ENCODE measurements at regions not wholly inside any gene's neighbourhood (a gene's known extent, or its start where the extent isn't known, plus 50 kb on each side); places are given as distances from the start of the nearest gene placed in this dataset.

- H3K27ac ChIP-seq = no peak overlapping the region
- peaks cover 0 to 5% (median 0%) of the 10 kb centered on the region in 4 donors for H3K9me3 ChIP-seq
- H3K4me3 ChIP-seq = no peak overlapping the region
- no peaks in the 10 kb centered on the region for H3K27me3 ChIP-seq
- no peak for DNase-seq (ENCODE audit: low spot score in 2 of 2)
- H3K36me3 ChIP-seq = no peaks in the 10 kb centered on the region
- WGBS, 2 donors = 82 to 89% methylated on average over 9 of the region's 9 CpGs
- TF ChIP-seq, protein P1, sequence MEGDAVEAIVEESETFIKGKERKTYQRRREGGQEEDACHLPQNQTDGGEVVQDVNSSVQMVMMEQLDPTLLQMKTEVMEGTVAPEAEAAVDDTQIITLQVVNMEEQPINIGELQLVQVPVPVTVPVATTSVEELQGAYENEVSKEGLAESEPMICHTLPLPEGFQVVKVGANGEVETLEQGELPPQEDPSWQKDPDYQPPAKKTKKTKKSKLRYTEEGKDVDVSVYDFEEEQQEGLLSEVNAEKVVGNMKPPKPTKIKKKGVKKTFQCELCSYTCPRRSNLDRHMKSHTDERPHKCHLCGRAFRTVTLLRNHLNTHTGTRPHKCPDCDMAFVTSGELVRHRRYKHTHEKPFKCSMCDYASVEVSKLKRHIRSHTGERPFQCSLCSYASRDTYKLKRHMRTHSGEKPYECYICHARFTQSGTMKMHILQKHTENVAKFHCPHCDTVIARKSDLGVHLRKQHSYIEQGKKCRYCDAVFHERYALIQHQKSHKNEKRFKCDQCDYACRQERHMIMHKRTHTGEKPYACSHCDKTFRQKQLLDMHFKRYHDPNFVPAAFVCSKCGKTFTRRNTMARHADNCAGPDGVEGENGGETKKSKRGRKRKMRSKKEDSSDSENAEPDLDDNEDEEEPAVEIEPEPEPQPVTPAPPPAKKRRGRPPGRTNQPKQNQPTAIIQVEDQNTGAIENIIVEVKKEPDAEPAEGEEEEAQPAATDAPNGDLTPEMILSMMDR (IDR thresholded peaks at IDR 0.05) = no peak
- no peak for TF ChIP-seq POLR2A (IDR thresholded peaks at IDR 0.05)
- no peak for TF ChIP-seq EP300 (IDR thresholded peaks at IDR 0.05)
- H3K4me1 ChIP-seq = no peaks in the 10 kb centered on the region
Observed at GRCh38 chr12:111088409-111088808, 168.0 kb upstream of the MYL2 start.

GRCh38 chr12:111086947-111087700 is 166.7 kb upstream of the MYL2 start:
- Histone ChIP-seq H3K27me3 (peaks cover 0 to 3% of the 10 kb centered on the region in 2 donors), H3K4me1 (no peaks in the 10 kb centered on the region), H3K27ac (no peak overlapping the region), H3K4me3 (no peak overlapping the region), H3K9me3 (peaks cover 0 to 5% (median 0%) of the 10 kb centered on the region in 4 donors), H3K36me3 (no peaks in the 10 kb centered on the region)
- TF ChIP-seq EP300 (IDR thresholded peaks at IDR 0.05) = no peak
- no peak for TF ChIP-seq POLR2A (IDR thresholded peaks at IDR 0.05)
- TF ChIP-seq, protein P1 (IDR thresholded peaks at IDR 0.05) = no peak
- no peak for DNase-seq (ENCODE audit: low spot score in 2 of 2)
- 81 to 82% methylated on average over 12 of the region's 12 CpGs for WGBS, 2 donors

DNA sequence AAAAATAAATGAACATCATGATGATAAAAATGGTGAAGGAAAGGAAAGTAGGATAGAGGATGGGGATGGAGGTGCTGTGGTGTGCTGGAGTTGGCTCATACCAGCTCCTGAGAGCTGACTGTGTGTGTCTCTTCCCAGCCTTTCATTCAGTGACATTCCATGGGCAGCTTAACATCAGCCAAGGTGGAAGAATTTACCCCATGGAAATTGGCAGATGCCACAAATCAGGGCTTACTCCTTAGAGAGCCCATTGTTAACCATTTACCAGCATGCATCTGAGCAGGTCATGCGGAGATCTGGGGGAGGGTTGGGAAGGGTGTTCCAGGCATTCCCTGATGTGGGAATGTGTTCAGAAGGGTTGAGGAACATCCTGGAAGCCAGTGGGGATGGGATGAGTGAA is 164.7 kb upstream of the MYL2 start:
- Histone ChIP-seq H3K36me3 (no peaks in the 10 kb centered on the region), H3K4me1 (no peaks in the 10 kb centered on the region), H3K27ac (no peak overlapping the region), H3K27me3 (peaks cover 0 to 3% of the 10 kb centered on the region in 2 donors), H3K9me3 (peaks cover 0 to 5% (median 0%) of the 10 kb centered on the region in 4 donors), H3K4me3 (no peak overlapping the region)
- no peak for TF ChIP-seq POLR2A (IDR thresholded peaks at IDR 0.05)
- TF ChIP-seq, protein P1 (IDR thresholded peaks at IDR 0.05) = no peak
- no peak for TF ChIP-seq EP300 (IDR thresholded peaks at IDR 0.05)
- DNase-seq (ENCODE audit: low spot score in 2 of 2) = no peak
- 89 to 96% methylated on average over 1 of the region's 1 CpG for WGBS, 2 donors

DNA sequence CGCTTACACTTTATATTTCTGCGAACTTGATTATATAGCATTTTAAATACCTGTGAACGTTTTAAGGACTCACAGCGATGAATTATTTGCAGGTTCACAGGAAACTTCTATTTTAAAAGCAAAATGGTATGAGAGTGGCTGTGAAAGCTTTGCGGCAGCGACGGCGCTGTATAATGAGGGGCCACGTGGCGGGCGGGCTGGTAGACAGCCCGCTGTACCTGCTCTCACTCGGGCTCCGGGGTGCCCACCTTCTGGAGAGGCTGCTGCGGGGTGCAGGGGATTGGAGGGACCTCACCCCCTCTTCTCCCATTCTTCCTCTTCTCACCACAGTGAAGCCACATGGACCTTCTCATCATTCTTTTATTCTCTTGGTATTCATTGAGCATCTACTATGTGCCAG is 164.2 kb upstream of the MYL2 start:
- peaks cover 0 to 3% of the 10 kb centered on the region in 2 donors for H3K27me3 ChIP-seq
- WGBS, 2 donors = 87 to 89% methylated on average over 15 of the region's 15 CpGs

DNA sequence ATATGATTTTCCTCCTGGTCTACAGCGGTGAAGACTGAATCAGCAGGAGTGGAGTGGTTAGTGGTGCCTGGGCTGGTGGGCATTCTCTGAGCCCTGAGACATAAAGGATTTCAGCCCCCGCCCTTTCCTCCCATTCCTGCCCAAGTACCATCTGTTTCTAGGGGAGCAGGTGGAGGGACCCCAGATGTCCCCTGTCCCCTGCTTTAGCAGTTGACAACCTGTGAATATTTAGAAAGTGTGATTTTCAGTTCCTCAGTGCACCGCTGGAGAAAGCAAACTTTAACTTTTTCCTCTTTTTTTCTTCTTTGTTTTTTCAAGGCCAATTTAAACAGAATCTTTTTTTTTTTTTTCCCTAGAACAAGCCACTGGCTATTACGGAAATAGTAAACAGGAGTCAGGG is 163.8 kb upstream of the MYL2 start:
- Histone ChIP-seq H3K36me3 (no peaks in the 10 kb centered on the region), H3K9me3 (peaks cover 0 to 5% (median 0%) of the 10 kb centered on the region in 4 donors), H3K27me3 (peaks cover 0 to 3% of the 10 kb centered on the region in 2 donors), H3K4me1 (no peaks in the 10 kb centered on the region), H3K4me3 (no peak overlapping the region), H3K27ac (no peak overlapping the region)
- 65 to 68% methylated on average over 4 of the region's 4 CpGs for WGBS, 2 donors
- TF ChIP-seq, protein P1 (IDR thresholded peaks at IDR 0.05) = no peak
- TF ChIP-seq POLR2A (IDR thresholded peaks at IDR 0.05) = no peak
- TF ChIP-seq EP300 (IDR thresholded peaks at IDR 0.05) = no peak
- no peak for DNase-seq (ENCODE audit: low spot score in 2 of 2)

More for the DNA sequence above, 164.2 kb upstream of the MYL2 start:
- no peak for DNase-seq (ENCODE audit: low spot score in 2 of 2)
- no peak overlapping the region for H3K27ac ChIP-seq
- H3K36me3 ChIP-seq = no peaks in the 10 kb centered on the region
- peaks cover 0 to 5% (median 0%) of the 10 kb centered on the region in 4 donors for H3K9me3 ChIP-seq
- H3K4me1 ChIP-seq = no peaks in the 10 kb centered on the region
- H3K4me3 ChIP-seq = no peak overlapping the region
- no peak for TF ChIP-seq EP300 (IDR thresholded peaks at IDR 0.05)
- TF ChIP-seq, protein P1 (IDR thresholded peaks at IDR 0.05) = no peak
- TF ChIP-seq POLR2A (IDR thresholded peaks at IDR 0.05) = no peak
